HCT116 (cell line): ENCODE measurements at regions not wholly inside any gene's neighbourhood (a gene's known extent, or its start where the extent isn't known, plus 50 kb on each side); places are given as distances from the start of the nearest gene placed in this dataset.

ENCODE experiments used
- EZH2 ChIP-seq: fragments of 200-600 bp; sonication (generic); IDR thresholded peaks from 2 replicates; pipeline ENCODE4 v1.6.1; 2017; ENCODE audit warnings: antibody characterized with exemption, mixed run types
- JUND ChIP-seq: IDR thresholded peaks from 2 replicates; pipeline ENCODE4 v1.6.1; 2012
- RAD21 ChIP-seq: IDR thresholded peaks from 2 replicates; pipeline ENCODE4 v1.6.1; 2012; ENCODE audit warnings: low read depth, mild to moderate bottlenecking
- SIN3A ChIP-seq: IDR thresholded peaks from 2 replicates; pipeline ENCODE4 v1.6.1; 2012; ENCODE audit warnings: low read depth
- TF ChIP-seq, protein P1 (sequence below), 3 experiments: fragments of 200-600 bp in 1 of 3; sonication (generic) in 1 of 3; IDR thresholded peaks in 2 of 3; conservative IDR thresholded peaks in 1 of 3; 2 replicates each; pipeline ENCODE4 v1.5.1; 2012 to 2017; ENCODE audit warnings: low read depth in 2 of 3, low read length in 2 of 3, antibody characterized with exemption in 1 of 3, borderline replicate concordance in 1 of 3, control low read depth in 1 of 3, mild to moderate bottlenecking in 1 of 3, mixed read lengths in 1 of 3, mixed run types in 1 of 3, moderate library complexity in 1 of 3; ENCODE audit not compliant: insufficient read depth in 1 of 3

DNA sequence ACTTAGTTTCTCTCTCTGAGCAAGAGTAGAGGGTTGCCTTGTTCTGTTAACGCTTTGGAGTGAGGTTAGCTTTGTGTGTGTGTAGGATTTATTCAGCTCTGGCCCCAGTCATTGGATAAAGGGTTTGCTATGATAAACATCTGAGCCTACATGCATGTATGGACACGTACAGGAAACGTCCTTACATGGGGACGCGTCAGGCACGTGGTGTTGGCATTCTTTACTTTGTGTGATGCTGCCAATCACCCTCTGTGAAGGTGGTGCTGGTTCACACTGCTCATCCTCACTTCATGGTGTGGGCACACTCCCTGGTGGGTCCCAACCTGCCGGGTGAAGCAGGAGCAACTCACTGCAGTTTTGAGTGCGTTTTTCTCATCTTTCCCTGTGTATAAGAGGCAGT is 53.4 kb upstream of the CD93 start:
- TF ChIP-seq, protein P1, sequence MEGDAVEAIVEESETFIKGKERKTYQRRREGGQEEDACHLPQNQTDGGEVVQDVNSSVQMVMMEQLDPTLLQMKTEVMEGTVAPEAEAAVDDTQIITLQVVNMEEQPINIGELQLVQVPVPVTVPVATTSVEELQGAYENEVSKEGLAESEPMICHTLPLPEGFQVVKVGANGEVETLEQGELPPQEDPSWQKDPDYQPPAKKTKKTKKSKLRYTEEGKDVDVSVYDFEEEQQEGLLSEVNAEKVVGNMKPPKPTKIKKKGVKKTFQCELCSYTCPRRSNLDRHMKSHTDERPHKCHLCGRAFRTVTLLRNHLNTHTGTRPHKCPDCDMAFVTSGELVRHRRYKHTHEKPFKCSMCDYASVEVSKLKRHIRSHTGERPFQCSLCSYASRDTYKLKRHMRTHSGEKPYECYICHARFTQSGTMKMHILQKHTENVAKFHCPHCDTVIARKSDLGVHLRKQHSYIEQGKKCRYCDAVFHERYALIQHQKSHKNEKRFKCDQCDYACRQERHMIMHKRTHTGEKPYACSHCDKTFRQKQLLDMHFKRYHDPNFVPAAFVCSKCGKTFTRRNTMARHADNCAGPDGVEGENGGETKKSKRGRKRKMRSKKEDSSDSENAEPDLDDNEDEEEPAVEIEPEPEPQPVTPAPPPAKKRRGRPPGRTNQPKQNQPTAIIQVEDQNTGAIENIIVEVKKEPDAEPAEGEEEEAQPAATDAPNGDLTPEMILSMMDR (IDR thresholded peaks at IDR 0.05 in 2 of 3, conservative IDR thresholded peaks at IDR 0.05 in 1 of 3; ENCODE audit: borderline replicate concordance in 1 of 3, insufficient read depth in 1 of 3, low read depth in 2 of 3, low read length in 2 of 3) = no peak
- no peak for TF ChIP-seq EZH2
- TF ChIP-seq RAD21 = no peak
- TF ChIP-seq SIN3A = no peak
- TF ChIP-seq JUND = no peak
